ENCODE measurements at regions not wholly inside any gene's neighbourhood (a gene's known extent, or its start where the extent isn't known, plus 50 kb on each side); places are given as distances from the start of the nearest gene placed in this dataset.

DNA sequence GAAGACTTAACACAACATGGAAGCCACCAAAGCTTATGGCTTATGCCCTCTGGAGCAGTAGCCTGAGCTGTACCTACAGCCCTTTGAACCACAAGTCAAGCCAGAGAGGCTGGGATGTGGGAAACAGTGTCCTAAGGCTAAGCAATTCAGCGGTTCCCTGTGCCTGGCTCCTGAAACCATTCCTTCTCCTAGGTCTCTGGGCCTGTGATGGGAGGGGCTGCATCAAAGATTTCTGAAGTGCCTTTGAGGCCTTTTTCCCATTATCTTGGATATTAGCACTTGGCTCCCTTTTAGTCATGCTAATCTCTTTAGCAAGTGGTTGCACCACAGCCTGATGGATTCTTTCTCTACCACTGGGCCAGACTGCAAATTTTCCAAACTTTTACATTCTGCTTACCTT lies 140.5 kb upstream of the NUDT10 start:
- TF ChIP-seq, protein P1, sequence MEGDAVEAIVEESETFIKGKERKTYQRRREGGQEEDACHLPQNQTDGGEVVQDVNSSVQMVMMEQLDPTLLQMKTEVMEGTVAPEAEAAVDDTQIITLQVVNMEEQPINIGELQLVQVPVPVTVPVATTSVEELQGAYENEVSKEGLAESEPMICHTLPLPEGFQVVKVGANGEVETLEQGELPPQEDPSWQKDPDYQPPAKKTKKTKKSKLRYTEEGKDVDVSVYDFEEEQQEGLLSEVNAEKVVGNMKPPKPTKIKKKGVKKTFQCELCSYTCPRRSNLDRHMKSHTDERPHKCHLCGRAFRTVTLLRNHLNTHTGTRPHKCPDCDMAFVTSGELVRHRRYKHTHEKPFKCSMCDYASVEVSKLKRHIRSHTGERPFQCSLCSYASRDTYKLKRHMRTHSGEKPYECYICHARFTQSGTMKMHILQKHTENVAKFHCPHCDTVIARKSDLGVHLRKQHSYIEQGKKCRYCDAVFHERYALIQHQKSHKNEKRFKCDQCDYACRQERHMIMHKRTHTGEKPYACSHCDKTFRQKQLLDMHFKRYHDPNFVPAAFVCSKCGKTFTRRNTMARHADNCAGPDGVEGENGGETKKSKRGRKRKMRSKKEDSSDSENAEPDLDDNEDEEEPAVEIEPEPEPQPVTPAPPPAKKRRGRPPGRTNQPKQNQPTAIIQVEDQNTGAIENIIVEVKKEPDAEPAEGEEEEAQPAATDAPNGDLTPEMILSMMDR (IDR thresholded peaks at IDR 0.05), result no peak
- no peak for TF ChIP-seq POLR2A (IDR thresholded peaks at IDR 0.05)

All from heart left ventricle (tissue), 13 donors.